Trophoblast cell (in vitro differentiated cells and primary cell): ENCODE measurements at regions not wholly inside any gene's neighbourhood (a gene's known extent, or its start where the extent isn't known, plus 50 kb on each side); places are given as distances from the start of the nearest gene placed in this dataset.

Experiments used
- DNase-seq, 2 donors: peaks; one replicate each; pipeline ENCODE4 v3.0.0-alpha.2; 2016
- H2AFZ ChIP-seq: 2 replicates; pipeline ENCODE4 v1.6.1; 2013; ENCODE audit warnings: low read length, moderate library complexity, mild to moderate bottlenecking; ENCODE audit not compliant: insufficient read depth, poor library complexity
- H2AK5ac ChIP-seq: 2 replicates; pipeline ENCODE4 v1.6.1; 2013; ENCODE audit warnings: mild to moderate bottlenecking, low read length
- H2BK120ac ChIP-seq: 2 replicates; pipeline ENCODE4 v1.6.1; 2013; ENCODE audit warnings: low read length, mild to moderate bottlenecking, moderate library complexity; ENCODE audit not compliant: insufficient read depth, poor library complexity
- H2BK12ac ChIP-seq: 2 replicates; pipeline ENCODE4 v1.6.1; 2013; ENCODE audit warnings: mild to moderate bottlenecking, low read length, moderate library complexity
- H2BK5ac ChIP-seq: 2 replicates; pipeline ENCODE4 v1.6.1; 2013; ENCODE audit warnings: low read length, low read depth, moderate library complexity, mild to moderate bottlenecking; ENCODE audit not compliant: poor library complexity
- H3K14ac ChIP-seq: 2 replicates; pipeline ENCODE4 v1.6.1; 2013; ENCODE audit warnings: mild to moderate bottlenecking, low read length
- H3K18ac ChIP-seq: 2 replicates; pipeline ENCODE4 v1.6.1; 2013; ENCODE audit warnings: mild to moderate bottlenecking, low read length
- H3K23ac ChIP-seq: 2 replicates; pipeline ENCODE4 v1.6.1; 2013; ENCODE audit warnings: low read length
- H3K27ac ChIP-seq: 2 replicates; pipeline ENCODE4 v1.5.1; 2013; ENCODE audit warnings: low read depth, mild to moderate bottlenecking, inconsistent platforms, low read length, moderate library complexity
- H3K27me3 ChIP-seq: 2 replicates; pipeline ENCODE4 v1.6.1; 2013; ENCODE audit warnings: inconsistent platforms, mild to moderate bottlenecking, low read length, moderate library complexity; ENCODE audit not compliant: insufficient read depth
- H3K36me3 ChIP-seq, 2 experiments: 1 replicate in 1 of 2; 2 replicates in 1 of 2; pipeline ENCODE4 v1.6.1; 2013; ENCODE audit warnings: low read length in 2 of 2, mild to moderate bottlenecking in 2 of 2, moderate library complexity in 1 of 2; ENCODE audit not compliant: insufficient read depth in 2 of 2, control insufficient read depth in 1 of 2
- H3K4ac ChIP-seq: 2 replicates; pipeline ENCODE4 v1.6.1; 2013; ENCODE audit warnings: low read depth, mild to moderate bottlenecking, low read length, moderate library complexity
- H3K4me1 ChIP-seq, 2 experiments: 1 replicate in 1 of 2; 2 replicates in 1 of 2; pipeline ENCODE4 v1.6.1; 2013; ENCODE audit warnings: low read length in 2 of 2, mild to moderate bottlenecking in 2 of 2, moderate library complexity in 1 of 2; ENCODE audit not compliant: insufficient read depth in 2 of 2, control insufficient read depth in 1 of 2
- H3K4me2 ChIP-seq: 2 replicates; pipeline ENCODE4 v1.6.1; 2013; ENCODE audit warnings: inconsistent platforms, mild to moderate bottlenecking, low read length, moderate library complexity
- H3K4me3 ChIP-seq: 2 replicates; pipeline ENCODE4 v1.5.1; 2013; ENCODE audit warnings: mild to moderate bottlenecking, low read depth, low read length, inconsistent platforms
- H3K79me1 ChIP-seq: one replicate; pipeline ENCODE4 v1.6.1; 2013; ENCODE audit warnings: low read length
- H3K79me2 ChIP-seq: 2 replicates; pipeline ENCODE4 v1.6.1; 2013; ENCODE audit warnings: low read length, mild to moderate bottlenecking; ENCODE audit not compliant: control insufficient read depth, insufficient read depth, poor library complexity
- H3K9ac ChIP-seq: 2 replicates; pipeline ENCODE4 v1.6.1; 2013; ENCODE audit warnings: mild to moderate bottlenecking, low read length
- H3K9me3 ChIP-seq: 2 replicates; pipeline ENCODE4 v1.6.1; 2013; ENCODE audit warnings: low read depth, mild to moderate bottlenecking, control low read depth, inconsistent platforms, low read length; ENCODE audit not compliant: insufficient read depth
- H4K12ac ChIP-seq: 2 replicates; pipeline ENCODE4 v1.6.1; 2013; ENCODE audit warnings: low read depth, mild to moderate bottlenecking, low read length, moderate library complexity
- H4K8ac ChIP-seq: 2 replicates; pipeline ENCODE4 v1.6.1; 2013; ENCODE audit warnings: low read depth, mild to moderate bottlenecking, low read length, moderate library complexity
- H4K91ac ChIP-seq: one replicate; pipeline ENCODE4 v1.6.1; 2013; ENCODE audit warnings: low read depth, mild to moderate bottlenecking, low read length, moderate library complexity
- WGBS: extraction: QIAGEN DNeasy Blood & Tissue Kit; methylation state at CpG from one replicate; pipeline ENCODE4 v1.1.7; 2013; ENCODE audit warnings: missing lambda C conversion rate; ENCODE audit not compliant: insufficient read length, insufficient coverage; ENCODE audit errors: extremely low coverage; 5-methylcytosine and 5-hydroxymethylcytosine counted together

- H4K8ac ChIP-seq: no peak overlapping the region
- no peak overlapping the region for H4K12ac ChIP-seq
- H3K14ac ChIP-seq: no peak overlapping the region
- H3K4me3 ChIP-seq: no peak overlapping the region
- no peak overlapping the region for H3K23ac ChIP-seq
- H3K9me3 ChIP-seq: no peaks in the 10 kb centered on the region
- no peaks in the 10 kb centered on the region for H3K27me3 ChIP-seq
- no peak overlapping the region for H2BK120ac ChIP-seq
- H3K4ac ChIP-seq: no peak overlapping the region
- no peak overlapping the region for H2AFZ ChIP-seq
- H3K36me3 ChIP-seq: no peaks in the 10 kb centered on the region
- no peak overlapping the region for H3K27ac ChIP-seq
- no peak overlapping the region for H2AK5ac ChIP-seq
- DNase-seq: no peak
- WGBS: no CpG with 5 or more reads among the region's 1 CpG
- no peak overlapping the region for H3K9ac ChIP-seq
- H2BK5ac ChIP-seq: no peak overlapping the region
- H3K79me2 ChIP-seq: no peaks in the 10 kb centered on the region
- H2BK12ac ChIP-seq: no peak overlapping the region
- no peaks in the 10 kb centered on the region for H3K4me1 ChIP-seq
- no peak overlapping the region for H3K4me2 ChIP-seq
- H3K18ac ChIP-seq: no peak overlapping the region
- H3K79me1 ChIP-seq: no peaks in the 10 kb centered on the region
- H4K91ac ChIP-seq: no peak overlapping the region
Observed at GRCh38 chr13:67351114-67351513, 121.0 kb upstream of the PCDH9 start.

- H3K79me2 ChIP-seq: no peaks in the 10 kb centered on the region
- H3K14ac ChIP-seq: no peak overlapping the region
- no peak overlapping the region for H3K4ac ChIP-seq
- H3K4me1 ChIP-seq: peaks cover 0 to 3% of the 10 kb centered on the region in 2 experiments
- H3K23ac ChIP-seq: no peak overlapping the region
- no peak overlapping the region for H4K8ac ChIP-seq
- no peak overlapping the region for H2AFZ ChIP-seq
- no peak overlapping the region for H3K18ac ChIP-seq
- H2BK120ac ChIP-seq: no peak overlapping the region
- H3K36me3 ChIP-seq: no peaks in the 10 kb centered on the region
- H3K4me3 ChIP-seq: no peak overlapping the region
- H3K27me3 ChIP-seq: no peaks in the 10 kb centered on the region
- H3K9me3 ChIP-seq: no peaks in the 10 kb centered on the region
- H3K79me1 ChIP-seq: no peaks in the 10 kb centered on the region
- DNase-seq: peak in 1 of 2 donors; percentile 17
- no peak overlapping the region for H2BK5ac ChIP-seq
- H4K12ac ChIP-seq: no peak overlapping the region
- no peak overlapping the region for H3K4me2 ChIP-seq
- no peak overlapping the region for H4K91ac ChIP-seq
- H2BK12ac ChIP-seq: no peak overlapping the region
- no peak overlapping the region for H3K9ac ChIP-seq
- H3K27ac ChIP-seq: no peak overlapping the region
- no CpG with 5 or more reads among the region's 1 CpG for WGBS
- no peak overlapping the region for H2AK5ac ChIP-seq
Observed at GRCh38 chr13:67343777-67344176, 113.6 kb upstream of the PCDH9 start.

- DNase-seq: no peak
- WGBS: no CpG with 5 or more reads among the region's 5 CpGs
- Histone ChIP-seq H3K36me3 (no peaks in the 10 kb centered on the region), H3K23ac (no peak overlapping the region), H2AK5ac (no peak overlapping the region), H2AFZ (no peak overlapping the region), H3K27ac (no peak overlapping the region), H3K27me3 (no peaks in the 10 kb centered on the region), H3K14ac (no peak overlapping the region), H3K18ac (no peak overlapping the region), H2BK120ac (no peak overlapping the region), H3K79me2 (no peaks in the 10 kb centered on the region), H3K9ac (no peak overlapping the region), H4K8ac (no peak overlapping the region), H3K79me1 (no peaks in the 10 kb centered on the region), H4K91ac (no peak overlapping the region), H3K4me3 (no peak overlapping the region), H4K12ac (no peak overlapping the region), H3K4ac (no peak overlapping the region), H2BK12ac (no peak overlapping the region), H3K4me1 (peaks cover 0 to 3% of the 10 kb centered on the region in 2 experiments), H3K9me3 (no peaks in the 10 kb centered on the region), H2BK5ac (no peak overlapping the region), H3K4me2 (no peak overlapping the region)
Observed at GRCh38 chr13:67341406-67341805, 111.3 kb upstream of the PCDH9 start.

GRCh38 chr13:67330149-67330548 is 100.0 kb upstream of the PCDH9 start:
- H2AFZ ChIP-seq: no peak overlapping the region
- H3K23ac ChIP-seq: no peak overlapping the region
- H3K4me1 ChIP-seq: no peaks in the 10 kb centered on the region
- H3K14ac ChIP-seq: no peak overlapping the region
- H3K36me3 ChIP-seq: no peaks in the 10 kb centered on the region
- no CpG with 5 or more reads among the region's 3 CpGs for WGBS
- H3K18ac ChIP-seq: no peak overlapping the region
- no peak overlapping the region for H3K27ac ChIP-seq
- H2BK12ac ChIP-seq: no peak overlapping the region
- H3K27me3 ChIP-seq: no peaks in the 10 kb centered on the region
- no peak overlapping the region for H2AK5ac ChIP-seq
- H3K9ac ChIP-seq: no peak overlapping the region
- no peak overlapping the region for H2BK5ac ChIP-seq
- no peak overlapping the region for H4K12ac ChIP-seq
- no peak overlapping the region for H3K4me3 ChIP-seq
- H3K79me2 ChIP-seq: no peaks in the 10 kb centered on the region
- H3K4ac ChIP-seq: no peak overlapping the region
- DNase-seq: no peak
- H3K4me2 ChIP-seq: no peak overlapping the region
- no peaks in the 10 kb centered on the region for H3K79me1 ChIP-seq
- no peak overlapping the region for H4K91ac ChIP-seq
- H4K8ac ChIP-seq: no peak overlapping the region
- no peaks in the 10 kb centered on the region for H3K9me3 ChIP-seq
- no peak overlapping the region for H2BK120ac ChIP-seq
